H1 (cell line): ENCODE measurements at regions not wholly inside any gene's neighbourhood (a gene's known extent, or its start where the extent isn't known, plus 50 kb on each side); places are given as distances from the start of the nearest gene placed in this dataset.

Experiments
- E2F6 ChIP-seq: IDR thresholded peaks from 2 replicates; pipeline ENCODE4 v1.6.1; 2012; ENCODE audit warnings: inconsistent platforms
- EGR1 ChIP-seq: IDR thresholded peaks from 2 replicates; pipeline ENCODE4 v1.6.1; 2011; ENCODE audit warnings: low read depth, low read length, borderline replicate concordance
- TF ChIP-seq, protein P1 (sequence below): fragments of 300-600 bp; sonication (generic); IDR thresholded peaks from 2 replicates; pipeline ENCODE4 v1.7.1; 2012; ENCODE audit warnings: low read length, moderate library complexity, mild to moderate bottlenecking, inconsistent platforms; ENCODE audit not compliant: insufficient replicate concordance

DNA sequence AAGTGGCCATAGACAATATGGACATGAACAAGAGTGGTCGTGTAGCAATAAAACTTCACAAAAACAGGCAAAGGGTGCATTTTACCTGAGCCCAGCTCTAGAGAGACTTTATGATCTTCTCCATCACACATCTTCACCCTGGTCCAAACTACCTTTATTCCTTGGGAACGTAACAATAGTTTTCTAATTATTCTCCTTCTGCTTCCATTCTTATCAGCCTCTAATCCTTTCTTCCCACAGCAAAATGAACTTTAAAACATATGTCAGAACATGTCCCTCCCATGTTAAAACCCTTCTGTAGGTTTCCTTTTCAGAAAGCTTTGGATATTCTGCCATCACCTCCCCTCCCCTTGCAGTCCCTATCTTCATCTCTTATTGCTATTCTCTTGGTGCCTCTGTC, 395.2 kb upstream of the PLXNA2 start (continued):
- TF ChIP-seq, protein P1, sequence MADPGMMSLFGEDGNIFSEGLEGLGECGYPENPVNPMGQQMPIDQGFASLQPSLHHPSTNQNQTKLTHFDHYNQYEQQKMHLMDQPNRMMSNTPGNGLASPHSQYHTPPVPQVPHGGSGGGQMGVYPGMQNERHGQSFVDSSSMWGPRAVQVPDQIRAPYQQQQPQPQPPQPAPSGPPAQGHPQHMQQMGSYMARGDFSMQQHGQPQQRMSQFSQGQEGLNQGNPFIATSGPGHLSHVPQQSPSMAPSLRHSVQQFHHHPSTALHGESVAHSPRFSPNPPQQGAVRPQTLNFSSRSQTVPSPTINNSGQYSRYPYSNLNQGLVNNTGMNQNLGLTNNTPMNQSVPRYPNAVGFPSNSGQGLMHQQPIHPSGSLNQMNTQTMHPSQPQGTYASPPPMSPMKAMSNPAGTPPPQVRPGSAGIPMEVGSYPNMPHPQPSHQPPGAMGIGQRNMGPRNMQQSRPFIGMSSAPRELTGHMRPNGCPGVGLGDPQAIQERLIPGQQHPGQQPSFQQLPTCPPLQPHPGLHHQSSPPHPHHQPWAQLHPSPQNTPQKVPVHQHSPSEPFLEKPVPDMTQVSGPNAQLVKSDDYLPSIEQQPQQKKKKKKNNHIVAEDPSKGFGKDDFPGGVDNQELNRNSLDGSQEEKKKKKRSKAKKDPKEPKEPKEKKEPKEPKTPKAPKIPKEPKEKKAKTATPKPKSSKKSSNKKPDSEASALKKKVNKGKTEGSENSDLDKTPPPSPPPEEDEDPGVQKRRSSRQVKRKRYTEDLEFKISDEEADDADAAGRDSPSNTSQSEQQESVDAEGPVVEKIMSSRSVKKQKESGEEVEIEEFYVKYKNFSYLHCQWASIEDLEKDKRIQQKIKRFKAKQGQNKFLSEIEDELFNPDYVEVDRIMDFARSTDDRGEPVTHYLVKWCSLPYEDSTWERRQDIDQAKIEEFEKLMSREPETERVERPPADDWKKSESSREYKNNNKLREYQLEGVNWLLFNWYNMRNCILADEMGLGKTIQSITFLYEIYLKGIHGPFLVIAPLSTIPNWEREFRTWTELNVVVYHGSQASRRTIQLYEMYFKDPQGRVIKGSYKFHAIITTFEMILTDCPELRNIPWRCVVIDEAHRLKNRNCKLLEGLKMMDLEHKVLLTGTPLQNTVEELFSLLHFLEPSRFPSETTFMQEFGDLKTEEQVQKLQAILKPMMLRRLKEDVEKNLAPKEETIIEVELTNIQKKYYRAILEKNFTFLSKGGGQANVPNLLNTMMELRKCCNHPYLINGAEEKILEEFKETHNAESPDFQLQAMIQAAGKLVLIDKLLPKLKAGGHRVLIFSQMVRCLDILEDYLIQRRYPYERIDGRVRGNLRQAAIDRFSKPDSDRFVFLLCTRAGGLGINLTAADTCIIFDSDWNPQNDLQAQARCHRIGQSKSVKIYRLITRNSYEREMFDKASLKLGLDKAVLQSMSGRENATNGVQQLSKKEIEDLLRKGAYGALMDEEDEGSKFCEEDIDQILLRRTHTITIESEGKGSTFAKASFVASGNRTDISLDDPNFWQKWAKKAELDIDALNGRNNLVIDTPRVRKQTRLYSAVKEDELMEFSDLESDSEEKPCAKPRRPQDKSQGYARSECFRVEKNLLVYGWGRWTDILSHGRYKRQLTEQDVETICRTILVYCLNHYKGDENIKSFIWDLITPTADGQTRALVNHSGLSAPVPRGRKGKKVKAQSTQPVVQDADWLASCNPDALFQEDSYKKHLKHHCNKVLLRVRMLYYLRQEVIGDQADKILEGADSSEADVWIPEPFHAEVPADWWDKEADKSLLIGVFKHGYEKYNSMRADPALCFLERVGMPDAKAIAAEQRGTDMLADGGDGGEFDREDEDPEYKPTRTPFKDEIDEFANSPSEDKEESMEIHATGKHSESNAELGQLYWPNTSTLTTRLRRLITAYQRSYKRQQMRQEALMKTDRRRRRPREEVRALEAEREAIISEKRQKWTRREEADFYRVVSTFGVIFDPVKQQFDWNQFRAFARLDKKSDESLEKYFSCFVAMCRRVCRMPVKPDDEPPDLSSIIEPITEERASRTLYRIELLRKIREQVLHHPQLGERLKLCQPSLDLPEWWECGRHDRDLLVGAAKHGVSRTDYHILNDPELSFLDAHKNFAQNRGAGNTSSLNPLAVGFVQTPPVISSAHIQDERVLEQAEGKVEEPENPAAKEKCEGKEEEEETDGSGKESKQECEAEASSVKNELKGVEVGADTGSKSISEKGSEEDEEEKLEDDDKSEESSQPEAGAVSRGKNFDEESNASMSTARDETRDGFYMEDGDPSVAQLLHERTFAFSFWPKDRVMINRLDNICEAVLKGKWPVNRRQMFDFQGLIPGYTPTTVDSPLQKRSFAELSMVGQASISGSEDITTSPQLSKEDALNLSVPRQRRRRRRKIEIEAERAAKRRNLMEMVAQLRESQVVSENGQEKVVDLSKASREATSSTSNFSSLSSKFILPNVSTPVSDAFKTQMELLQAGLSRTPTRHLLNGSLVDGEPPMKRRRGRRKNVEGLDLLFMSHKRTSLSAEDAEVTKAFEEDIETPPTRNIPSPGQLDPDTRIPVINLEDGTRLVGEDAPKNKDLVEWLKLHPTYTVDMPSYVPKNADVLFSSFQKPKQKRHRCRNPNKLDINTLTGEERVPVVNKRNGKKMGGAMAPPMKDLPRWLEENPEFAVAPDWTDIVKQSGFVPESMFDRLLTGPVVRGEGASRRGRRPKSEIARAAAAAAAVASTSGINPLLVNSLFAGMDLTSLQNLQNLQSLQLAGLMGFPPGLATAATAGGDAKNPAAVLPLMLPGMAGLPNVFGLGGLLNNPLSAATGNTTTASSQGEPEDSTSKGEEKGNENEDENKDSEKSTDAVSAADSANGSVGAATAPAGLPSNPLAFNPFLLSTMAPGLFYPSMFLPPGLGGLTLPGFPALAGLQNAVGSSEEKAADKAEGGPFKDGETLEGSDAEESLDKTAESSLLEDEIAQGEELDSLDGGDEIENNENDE = no peak
- TF ChIP-seq E2F6 = no peak
- no peak for TF ChIP-seq EGR1
